HG03045 (cell line): ENCODE measurements at regions not wholly inside any gene's neighbourhood (a gene's known extent, or its start where the extent isn't known, plus 50 kb on each side); places are given as distances from the start of the nearest gene placed in this dataset.

Experiments used
- ATAC-seq: cut with Tn5 transposase; IDR thresholded peaks from one replicate; pipeline ENCODE4 v1.9.1; 2021; ENCODE audit warnings: mild to moderate bottlenecking, moderate library complexity; ENCODE audit not compliant: unreplicated experiment

GRCh38 chr7:31398815-31399214 lies 58.3 kb upstream of the NEUROD6 start:
- no peak for ATAC-seq

- no peak for ATAC-seq
Measured at GRCh38 chr7:31407178-31407676, 66.7 kb upstream of the NEUROD6 start.

GRCh38 chr7:31408140-31408729 lies 67.7 kb upstream of the NEUROD6 start:
- ATAC-seq = no peak

GRCh38 chr7:31410265-31410664 lies 69.7 kb upstream of the NEUROD6 start:
- no peak for ATAC-seq

GRCh38 chr7:31411416-31411815 lies 70.9 kb upstream of the NEUROD6 start:
- no peak for ATAC-seq

GRCh38 chr7:31413766-31414165 lies 73.2 kb upstream of the NEUROD6 start:
- no peak for ATAC-seq

GRCh38 chr7:31416381-31416870 lies 75.9 kb upstream of the NEUROD6 start:
- ATAC-seq = no peak

GRCh38 chr7:31418928-31419327 lies 78.4 kb upstream of the NEUROD6 start:
- no peak for ATAC-seq

GRCh38 chr7:31419505-31420055 lies 79.1 kb upstream of the NEUROD6 start:
- ATAC-seq = no peak

- no peak for ATAC-seq
Measured at GRCh38 chr7:31420948-31421347, 80.4 kb upstream of the NEUROD6 start.

- ATAC-seq = no peak
Measured at GRCh38 chr7:31421607-31422006, 81.1 kb upstream of the NEUROD6 start.

- ATAC-seq = no peak
Measured at GRCh38 chr7:31423994-31424393, 83.5 kb upstream of the NEUROD6 start.

- no peak for ATAC-seq
Measured at GRCh38 chr7:31432176-31432575, 81.7 kb upstream of the ITPRID1 start.

- no peak for ATAC-seq
Measured at GRCh38 chr7:31432836-31433340, 81.0 kb upstream of the ITPRID1 start.

GRCh38 chr7:31437250-31437865 lies 76.5 kb upstream of the ITPRID1 start:
- no peak for ATAC-seq

- no peak for ATAC-seq
Measured at GRCh38 chr7:31439165-31439564, 74.7 kb upstream of the ITPRID1 start.

GRCh38 chr7:31440511-31440910 lies 73.4 kb upstream of the ITPRID1 start:
- no peak for ATAC-seq

GRCh38 chr7:31442626-31443025 lies 71.3 kb upstream of the ITPRID1 start:
- ATAC-seq = no peak

- peak; percentile 80 for ATAC-seq
Measured at GRCh38 chr7:31443457-31443856, 70.4 kb upstream of the ITPRID1 start.

GRCh38 chr7:31444196-31444595 lies 69.7 kb upstream of the ITPRID1 start:
- ATAC-seq = no peak

GRCh38 chr7:31445686-31446355 lies 68.1 kb upstream of the ITPRID1 start:
- ATAC-seq = no peak

GRCh38 chr7:31448649-31449048 lies 65.2 kb upstream of the ITPRID1 start:
- ATAC-seq = no peak
